ENCODE measurements at regions not wholly inside any gene's neighbourhood (a gene's known extent, or its start where the extent isn't known, plus 50 kb on each side); places are given as distances from the start of the nearest gene placed in this dataset.

GRCh38 chr9:108609897-108610253, 245.9 kb downstream of the ACTL7B start:
- TF ChIP-seq POLR2A (IDR thresholded peaks at IDR 0.05) = no peak
- TF ChIP-seq CTCF (IDR thresholded peaks at IDR 0.05) = no peak
- TF ChIP-seq POLR2AphosphoS5 (IDR thresholded peaks at IDR 0.05) = no peak
- no peak for TF ChIP-seq EP300 (IDR thresholded peaks at IDR 0.05)
